SK-N-SH (cell line): ENCODE measurements at regions not wholly inside any gene's neighbourhood (a gene's known extent, or its start where the extent isn't known, plus 50 kb on each side); places are given as distances from the start of the nearest gene placed in this dataset.
"Not testable (repeated sequence)": the region's sequence is repeated elsewhere in the genome, so short reads cannot be mapped to it uniquely, and the experiment has no call there.

Source experiments
- CTCF ChIA-PET: fragments of 300-600, 350-600 bp; formaldehyde crosslinking; extraction: SDS; loops from one replicate; lab custom pipeline; 2021; lab: Yijun Ruan, JAX
- POLR2A ChIA-PET: fragments of 350-600 bp; sonication (Branson Sonifier 250); formaldehyde crosslinking; extraction: SDS; loops from one replicate; lab custom pipeline; 2020; ENCODE audit warnings: antibody characterized with exemption, inconsistent platforms; lab: Yijun Ruan, JAX
- DNase-seq: peaks from one replicate; pipeline ENCODE4 v3.0.0; 2012
- H2AFZ ChIP-seq: fragments of 200-600 bp; sonication (generic); 2 replicates; pipeline ENCODE4 v1.8.1; 2016; ENCODE audit warnings: antibody characterized with exemption, mild to moderate bottlenecking, low read depth
- H3F3A ChIP-seq: fragments of 200-600 bp; sonication (generic); replicated peaks from 2 replicates; pipeline ENCODE3; 2016; ENCODE audit warnings: antibody characterized with exemption, mild to moderate bottlenecking; ENCODE audit not compliant: insufficient read depth
- H3K27ac ChIP-seq, 2 experiments: fragments of 200-500 bp in 1 of 2; fragments of 200-600 bp in 1 of 2; sonication (Bioruptor generic) in 1 of 2; sonication (generic), shearing (Covaris generic) in 1 of 2; 2 replicates each; pipeline versions ENCODE4 v1.5.1 to v1.6.1; 2014 to 2016; ENCODE audit warnings: low read depth in 2 of 2, inconsistent platforms in 1 of 2, low read length in 1 of 2, mild to moderate bottlenecking in 1 of 2, mixed read lengths in 1 of 2
- H3K27me3 ChIP-seq: fragments of 200-600 bp; sonication (generic), shearing (Covaris generic); 2 replicates; pipeline ENCODE4 v1.6.1; 2016; ENCODE audit warnings: mixed run types; ENCODE audit not compliant: insufficient read depth
- H3K36me3 ChIP-seq, 2 experiments: fragments of 200-500 bp in 1 of 2; fragments of 200-600 bp in 1 of 2; sonication (Bioruptor generic) in 1 of 2; sonication (generic) in 1 of 2; replicated peaks in 1 of 2; 2 replicates each; pipeline versions ENCODE3 to v1.5.1; 2014 to 2016; ENCODE audit warnings: low read length in 1 of 2, mild to moderate bottlenecking in 1 of 2; ENCODE audit not compliant: insufficient read depth in 2 of 2, control insufficient read depth in 1 of 2
- H3K4me1 ChIP-seq, 2 experiments: fragments of 200-500 bp in 1 of 2; fragments of 200-600 bp in 1 of 2; sonication (Bioruptor generic) in 1 of 2; sonication (generic), shearing (Covaris generic) in 1 of 2; 2 replicates each; pipeline versions ENCODE4 v1.5.1 to v1.6.1; 2014 to 2016; ENCODE audit warnings: low read depth in 1 of 2, low read length in 1 of 2, mixed run types in 1 of 2; ENCODE audit not compliant: insufficient read depth in 2 of 2, control insufficient read depth in 1 of 2
- H3K4me2 ChIP-seq: fragments of 200-600 bp; sonication (generic), shearing (Covaris generic); 2 replicates; pipeline ENCODE4 v1.6.1; 2017; ENCODE audit warnings: mixed run types
- H3K4me3 ChIP-seq, 2 experiments: fragments of 200-500 bp in 1 of 2; fragments of 200-600 bp in 1 of 2; sonication (Bioruptor generic) in 1 of 2; sonication (generic), shearing (Covaris generic) in 1 of 2; 2 replicates each; pipeline versions ENCODE4 v1.5.1 to v1.8.1; 2014 to 2016; ENCODE audit warnings: low read depth in 2 of 2, inconsistent platforms in 1 of 2, low read length in 1 of 2, mild to moderate bottlenecking in 1 of 2, mixed read lengths in 1 of 2, moderate library complexity in 1 of 2
- H3K79me2 ChIP-seq: fragments of 200-600 bp; sonication (generic); 2 replicates; pipeline ENCODE4 v1.8.1; 2017; ENCODE audit warnings: mild to moderate bottlenecking; ENCODE audit not compliant: insufficient read depth
- H3K9ac ChIP-seq: fragments of 200-600 bp; sonication (generic); 2 replicates; pipeline ENCODE4 v1.6.1; 2017; ENCODE audit warnings: mixed run types
- H3K9me2 ChIP-seq: fragments of 200-600 bp; sonication (generic); 2 replicates; pipeline ENCODE4 v1.6.1; 2017; ENCODE audit warnings: mixed run types
- H3K9me3 ChIP-seq: fragments of 200-600 bp; sonication (generic); 2 replicates; pipeline ENCODE4 v1.6.1; 2017; ENCODE audit warnings: mixed run types, mild to moderate bottlenecking, moderate library complexity
- H4K20me1 ChIP-seq: fragments of 200-600 bp; sonication (generic); 2 replicates; pipeline ENCODE4 v1.6.1; 2017; ENCODE audit warnings: mild to moderate bottlenecking, mixed run types; ENCODE audit not compliant: insufficient read depth
- ELF1 ChIP-seq: IDR thresholded peaks from 2 replicates; pipeline ENCODE4 v1.4.0; 2012
- EP300 ChIP-seq, 2 experiments: IDR thresholded peaks; 2 replicates each; pipeline versions ENCODE4 v1.4.0 to v1.6.1; 2012; ENCODE audit warnings: borderline replicate concordance in 1 of 2, low read depth in 1 of 2, low read length in 1 of 2
- EZH2phosphoT487 ChIP-seq: fragments of 200-600 bp; sonication (generic); IDR thresholded peaks from 2 replicates; pipeline ENCODE4 v1.6.1; 2017; ENCODE audit warnings: low read depth, mixed run types, mild to moderate bottlenecking, antibody characterized with exemption, moderate library complexity, borderline replicate concordance
- FOSL2 ChIP-seq: IDR thresholded peaks from 2 replicates; pipeline ENCODE4 v1.4.0; 2012; ENCODE audit warnings: low read depth, mild to moderate bottlenecking, moderate library complexity, borderline replicate concordance
- FOXJ3 ChIP-seq: sonication (generic); formaldehyde crosslinking; IDR thresholded peaks from 2 replicates; pipeline ENCODE4 v1.5.1; 2020; ENCODE audit warnings: mild to moderate bottlenecking, missing genetic modification reagents
- GABPA ChIP-seq: IDR thresholded peaks from 2 replicates; pipeline ENCODE4 v1.4.0; 2012; ENCODE audit warnings: low read depth, mild to moderate bottlenecking
- GATA2 ChIP-seq: sonication (generic); formaldehyde crosslinking; IDR thresholded peaks from 2 replicates; pipeline ENCODE4 v1.5.0; 2020; ENCODE audit warnings: mild to moderate bottlenecking, missing genetic modification reagents
- JUND ChIP-seq: IDR thresholded peaks from 2 replicates; pipeline ENCODE4 v1.4.0; 2012
- MXI1 ChIP-seq: IDR thresholded peaks from 2 replicates; pipeline ENCODE4 v1.6.1; 2012; ENCODE audit warnings: mild to moderate bottlenecking, low read depth, low read length, improper control_type of control experiment
- NFIC ChIP-seq: IDR thresholded peaks from 2 replicates; pipeline ENCODE4 v1.4.0; 2012; ENCODE audit warnings: borderline replicate concordance
- NRF1 ChIP-seq: IDR thresholded peaks from 2 replicates; pipeline ENCODE4 v1.6.1; 2012; ENCODE audit warnings: low read depth, mild to moderate bottlenecking, low read length
- POLR2AphosphoS5 ChIP-seq: IDR thresholded peaks from 2 replicates; pipeline ENCODE4 v1.6.1; 2012; ENCODE audit warnings: low read depth, low read length
- RAD21 ChIP-seq: IDR thresholded peaks from 2 replicates; pipeline ENCODE4 v1.6.1; 2012; ENCODE audit warnings: mild to moderate bottlenecking, low read length
- RXRA ChIP-seq: IDR thresholded peaks from 2 replicates; pipeline ENCODE4 v1.4.0; 2012; ENCODE audit warnings: low read depth, mild to moderate bottlenecking, borderline replicate concordance
- SMC3 ChIP-seq: IDR thresholded peaks from 2 replicates; pipeline ENCODE4 v1.6.1; 2012; ENCODE audit warnings: low read depth, low read length, improper control_type of control experiment
- TCF12 ChIP-seq: IDR thresholded peaks from 2 replicates; pipeline ENCODE4 v1.4.0; 2012
- WGBS: methylation state at CpG from one replicate; pipeline ENCODE4 v1.1.6; 2017; ENCODE audit warnings: low lambda C conversion rate; 5-methylcytosine and 5-hydroxymethylcytosine counted together
- TF ChIP-seq, protein P1 (sequence below): IDR thresholded peaks from 2 replicates; pipeline ENCODE4; 2012
- TF ChIP-seq, protein P2 (sequence below): fragments of 150-350 bp; IDR thresholded peaks from 2 replicates; pipeline ENCODE4 v1.6.1; 2016; ENCODE audit warnings: mild to moderate bottlenecking, low read depth, low read length
- TF ChIP-seq, protein P3 (sequence below): fragments of 200-600 bp; sonication (generic); IDR thresholded peaks from 2 replicates; pipeline ENCODE4 v1.6.1; 2017; ENCODE audit warnings: antibody characterized with exemption, mild to moderate bottlenecking, moderate library complexity

DNA sequence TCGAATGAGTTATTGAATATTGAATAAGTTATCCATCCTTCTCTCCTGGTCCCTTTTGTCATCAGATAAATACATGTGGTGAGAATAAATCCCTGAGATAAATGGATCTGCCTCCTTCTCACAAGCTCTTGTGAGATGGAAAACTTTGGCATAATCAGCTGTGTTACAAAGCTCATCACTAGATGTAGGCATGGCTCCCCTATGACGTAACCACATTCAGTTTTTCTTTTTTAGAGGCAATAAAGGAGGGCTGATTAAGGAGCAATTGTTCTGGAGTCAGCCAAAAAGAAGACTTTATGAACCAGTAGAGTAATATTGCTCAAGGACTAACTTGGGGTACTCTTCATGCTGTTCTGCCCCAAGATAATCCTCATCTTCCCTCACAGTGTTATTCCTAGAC is 90.5 kb upstream of the GATB start (continued):
- TF ChIP-seq, protein P1, sequence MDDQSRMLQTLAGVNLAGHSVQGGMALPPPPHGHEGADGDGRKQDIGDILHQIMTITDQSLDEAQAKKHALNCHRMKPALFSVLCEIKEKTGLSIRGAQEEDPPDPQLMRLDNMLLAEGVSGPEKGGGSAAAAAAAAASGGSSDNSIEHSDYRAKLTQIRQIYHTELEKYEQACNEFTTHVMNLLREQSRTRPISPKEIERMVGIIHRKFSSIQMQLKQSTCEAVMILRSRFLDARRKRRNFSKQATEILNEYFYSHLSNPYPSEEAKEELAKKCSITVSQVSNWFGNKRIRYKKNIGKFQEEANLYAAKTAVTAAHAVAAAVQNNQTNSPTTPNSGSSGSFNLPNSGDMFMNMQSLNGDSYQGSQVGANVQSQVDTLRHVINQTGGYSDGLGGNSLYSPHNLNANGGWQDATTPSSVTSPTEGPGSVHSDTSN: no peak
- TF ChIP-seq FOSL2 (no peak), RXRA (no peak), NFIC (no peak)
- TF ChIP-seq, protein P2, sequence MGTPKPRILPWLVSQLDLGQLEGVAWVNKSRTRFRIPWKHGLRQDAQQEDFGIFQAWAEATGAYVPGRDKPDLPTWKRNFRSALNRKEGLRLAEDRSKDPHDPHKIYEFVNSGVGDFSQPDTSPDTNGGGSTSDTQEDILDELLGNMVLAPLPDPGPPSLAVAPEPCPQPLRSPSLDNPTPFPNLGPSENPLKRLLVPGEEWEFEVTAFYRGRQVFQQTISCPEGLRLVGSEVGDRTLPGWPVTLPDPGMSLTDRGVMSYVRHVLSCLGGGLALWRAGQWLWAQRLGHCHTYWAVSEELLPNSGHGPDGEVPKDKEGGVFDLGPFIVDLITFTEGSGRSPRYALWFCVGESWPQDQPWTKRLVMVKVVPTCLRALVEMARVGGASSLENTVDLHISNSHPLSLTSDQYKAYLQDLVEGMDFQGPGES: no peak

DNA sequence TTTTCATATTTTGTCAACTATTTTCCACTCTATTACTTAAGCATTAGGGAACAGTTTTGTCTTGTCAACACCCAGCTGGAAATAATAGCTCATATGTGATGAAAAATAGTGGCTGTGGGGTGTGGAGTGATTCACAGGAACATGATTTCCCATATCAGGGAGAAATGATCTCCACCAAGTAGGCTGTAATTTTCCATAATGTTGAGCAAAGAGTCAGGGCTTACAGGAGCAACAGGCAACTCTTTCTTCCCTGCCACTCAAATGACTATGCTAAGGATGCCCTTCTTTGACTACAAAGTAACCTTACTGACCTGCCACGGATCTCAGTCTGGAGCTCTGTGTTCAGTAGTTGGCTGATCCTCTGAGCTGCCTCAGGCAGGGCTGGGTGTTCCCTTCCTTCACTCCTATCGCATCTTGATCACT is 90.0 kb upstream of the GATB start:
- ChIA-PET CTCF (no interaction called here), POLR2A (no interaction called here)
- no peak for DNase-seq
- Histone ChIP-seq H3K4me3 (no peak overlapping the region), H3K27me3 (no peaks in the 10 kb centered on the region; the same call in 1 of the 2 replicates), H3K9me2 (no peaks in the 10 kb centered on the region), H3K9ac (no peak overlapping the region), H3F3A (no peaks in the 10 kb centered on the region), H3K36me3 (no peaks in the 10 kb centered on the region), H4K20me1 (no peaks in the 10 kb centered on the region), H3K4me2 (no peak overlapping the region), H2AFZ (no peak overlapping the region), H3K4me1 (no peaks in the 10 kb centered on the region), H3K79me2 (no peaks in the 10 kb centered on the region)
- WGBS: 64% methylated on average over 1 of the region's 2 CpGs
- no peak for TF ChIP-seq GATA2 (CRISPR knock-in tag)
- TF ChIP-seq, protein P3, sequence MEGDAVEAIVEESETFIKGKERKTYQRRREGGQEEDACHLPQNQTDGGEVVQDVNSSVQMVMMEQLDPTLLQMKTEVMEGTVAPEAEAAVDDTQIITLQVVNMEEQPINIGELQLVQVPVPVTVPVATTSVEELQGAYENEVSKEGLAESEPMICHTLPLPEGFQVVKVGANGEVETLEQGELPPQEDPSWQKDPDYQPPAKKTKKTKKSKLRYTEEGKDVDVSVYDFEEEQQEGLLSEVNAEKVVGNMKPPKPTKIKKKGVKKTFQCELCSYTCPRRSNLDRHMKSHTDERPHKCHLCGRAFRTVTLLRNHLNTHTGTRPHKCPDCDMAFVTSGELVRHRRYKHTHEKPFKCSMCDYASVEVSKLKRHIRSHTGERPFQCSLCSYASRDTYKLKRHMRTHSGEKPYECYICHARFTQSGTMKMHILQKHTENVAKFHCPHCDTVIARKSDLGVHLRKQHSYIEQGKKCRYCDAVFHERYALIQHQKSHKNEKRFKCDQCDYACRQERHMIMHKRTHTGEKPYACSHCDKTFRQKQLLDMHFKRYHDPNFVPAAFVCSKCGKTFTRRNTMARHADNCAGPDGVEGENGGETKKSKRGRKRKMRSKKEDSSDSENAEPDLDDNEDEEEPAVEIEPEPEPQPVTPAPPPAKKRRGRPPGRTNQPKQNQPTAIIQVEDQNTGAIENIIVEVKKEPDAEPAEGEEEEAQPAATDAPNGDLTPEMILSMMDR: no peak
- TF ChIP-seq ELF1: no peak
- no peak for TF ChIP-seq EZH2phosphoT487
- TF ChIP-seq SMC3: no peak
- TF ChIP-seq EP300 (IDR thresholded peaks at IDR 0.05; ENCODE audit: borderline replicate concordance in 1 of 2, low read depth in 1 of 2, low read length in 1 of 2): no peak
- TF ChIP-seq TCF12: no peak
- TF ChIP-seq MXI1: no peak
- TF ChIP-seq RAD21: no peak
- TF ChIP-seq POLR2AphosphoS5: no peak
- TF ChIP-seq FOXJ3 (CRISPR knock-in tag): no peak
- TF ChIP-seq GABPA: no peak
- TF ChIP-seq JUND: no peak
- no peak for TF ChIP-seq NRF1
- TF ChIP-seq, all 33 proteins: peak for 0
- no peak overlapping the region for H3K27ac ChIP-seq
- H3K9me3 ChIP-seq: no peaks in the 10 kb centered on the region

- H3K79me2 ChIP-seq, H3K27me3 ChIP-seq, H3K27ac ChIP-seq, H3K36me3 ChIP-seq, H3K4me3 ChIP-seq, H3K4me1 ChIP-seq, H3K9me2 ChIP-seq, H4K20me1 ChIP-seq, H3K4me2 ChIP-seq, H3K9me3 ChIP-seq, CTCF ChIA-PET, H2AFZ ChIP-seq, POLR2A ChIA-PET, DNase-seq, H3F3A ChIP-seq, H3K9ac ChIP-seq: not testable (repeated sequence)
- WGBS: 56% methylated on average over 3 of the region's 3 CpGs
Measured at GRCh38 chr4:151845551-151845950, 84.7 kb upstream of the GATB start.
